OCI-LY1 (cell line): ENCODE measurements at regions not wholly inside any gene's neighbourhood (a gene's known extent, or its start where the extent isn't known, plus 50 kb on each side); places are given as distances from the start of the nearest gene placed in this dataset.

ENCODE experiments used
- H2AFZ ChIP-seq: fragments of 200-600 bp; sonication (generic), shearing (Covaris generic); 2 replicates; pipeline ENCODE4 v1.6.0; 2014; ENCODE audit warnings: antibody characterized with exemption, mild to moderate bottlenecking, low read length
- H3F3A ChIP-seq: fragments of 200-600 bp; sonication (generic), shearing (Covaris generic); 2 replicates; pipeline ENCODE4 v1.6.0; 2014; ENCODE audit warnings: mild to moderate bottlenecking, antibody characterized with exemption, low read length, moderate library complexity; ENCODE audit not compliant: insufficient read depth
- H3K27ac ChIP-seq: fragments of 200-600 bp; sonication (generic); 2 replicates; pipeline ENCODE4 v1.5.1; 2014; ENCODE audit warnings: low read length, mixed run types, mild to moderate bottlenecking, low read depth; ENCODE audit not compliant: poor library complexity, severe bottlenecking
- H3K27me3 ChIP-seq: fragments of 200-600 bp; sonication (generic); 2 replicates; pipeline ENCODE4 v1.6.0; 2014; ENCODE audit warnings: antibody characterized with exemption, mild to moderate bottlenecking, low read length, moderate library complexity; ENCODE audit not compliant: insufficient read depth
- H3K36me3 ChIP-seq: fragments of 200-600 bp; sonication (generic); 2 replicates; pipeline ENCODE4 v1.6.1; 2014; ENCODE audit warnings: mild to moderate bottlenecking, antibody characterized with exemption, low read length, moderate library complexity, mixed read lengths; ENCODE audit not compliant: insufficient read depth
- H3K4me1 ChIP-seq: fragments of 200-600 bp; sonication (generic); 2 replicates; pipeline ENCODE4 v1.5.1; 2014; ENCODE audit warnings: mild to moderate bottlenecking, low read length, moderate library complexity; ENCODE audit not compliant: insufficient read depth, severe bottlenecking
- H3K4me2 ChIP-seq: fragments of 200-600 bp; sonication (generic), shearing (Covaris generic); 2 replicates; pipeline ENCODE4 v1.6.1; 2014; ENCODE audit warnings: low read length
- H3K4me3 ChIP-seq: fragments of 200-600 bp; sonication (generic); 2 replicates; pipeline ENCODE4 v1.5.1; 2014; ENCODE audit warnings: low read length, low read depth, mild to moderate bottlenecking, mixed read lengths; ENCODE audit not compliant: poor library complexity, severe bottlenecking
- H3K79me2 ChIP-seq: fragments of 200-600 bp; shearing (Covaris generic); 2 replicates; pipeline ENCODE4 v1.6.1; 2016; ENCODE audit warnings: mixed run types, low read length, mixed read lengths; ENCODE audit not compliant: insufficient read depth
- H3K9ac ChIP-seq: fragments of 200-600 bp; sonication (generic), shearing (Covaris generic); 2 replicates; pipeline ENCODE4 v1.6.1; 2014; ENCODE audit warnings: mild to moderate bottlenecking, low read length, mixed read lengths
- H3K9me2 ChIP-seq: fragments of 200-600 bp; sonication (generic), shearing (Covaris generic); 2 replicates; pipeline ENCODE4 v1.6.1; 2014; ENCODE audit warnings: low read depth, mild to moderate bottlenecking, low read length, mixed read lengths
- H3K9me3 ChIP-seq: fragments of 200-600 bp; shearing (Covaris generic); 2 replicates; pipeline ENCODE4 v1.6.1; 2014; ENCODE audit warnings: low read length, mixed read lengths
- H4K20me1 ChIP-seq: fragments of 200-600 bp; sonication (generic), shearing (Covaris generic); 2 replicates; pipeline ENCODE4 v1.6.0; 2016; ENCODE audit warnings: mild to moderate bottlenecking, low read length; ENCODE audit not compliant: insufficient read depth
- CTCF ChIP-seq: fragments of 200-600 bp; sonication (generic), shearing (Covaris generic); IDR thresholded peaks from 2 replicates; pipeline ENCODE4 v1.5.1; 2017; ENCODE audit warnings: mild to moderate bottlenecking, antibody characterized with exemption, low read length, moderate library complexity, mixed read lengths
- EZH2 ChIP-seq: fragments of 200-600 bp; sonication (generic), shearing (Covaris generic); IDR thresholded peaks from 2 replicates; pipeline ENCODE4 v1.8.0; 2017; ENCODE audit warnings: borderline replicate concordance, mixed run types, mild to moderate bottlenecking, antibody characterized with exemption, low read length, moderate library complexity, mixed read lengths

DNA sequence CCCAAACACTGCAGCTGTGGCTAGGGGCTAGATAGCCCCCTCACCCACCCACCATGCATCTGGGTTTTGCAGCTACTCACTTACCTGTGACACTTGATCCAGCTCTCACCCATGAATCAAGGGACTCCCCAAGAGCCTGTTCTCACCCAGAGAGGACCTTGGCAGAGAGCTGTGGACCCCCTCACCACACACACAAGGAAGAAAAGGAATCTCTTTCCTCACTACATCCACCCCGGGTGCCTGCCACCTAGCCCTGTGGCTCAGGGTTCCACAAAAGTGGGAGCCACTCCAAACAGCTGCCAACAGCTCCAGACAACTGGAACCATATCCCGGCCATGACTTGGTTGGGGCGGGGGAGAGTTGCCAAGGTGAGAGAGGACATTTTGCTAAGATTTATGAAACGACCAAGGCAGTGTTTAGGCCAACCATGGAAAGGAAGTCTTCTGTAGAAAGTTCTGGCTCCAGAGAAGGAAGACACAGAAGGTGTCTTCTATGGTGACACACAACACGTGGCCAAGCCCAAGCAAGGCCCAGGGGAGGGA, 522.1 kb upstream of the RAB6C start:
- Histone ChIP-seq H3K9ac (no peak overlapping the region), H3K36me3 (no peaks in the 10 kb centered on the region), H3K27ac (no peak overlapping the region), H3K27me3 (no peaks in the 10 kb centered on the region), H2AFZ (no peak overlapping the region), H3K9me3 (no peaks in the 10 kb centered on the region), H4K20me1 (no peaks in the 10 kb centered on the region), H3K4me2 (no peak overlapping the region), H3K9me2 (no peaks in the 10 kb centered on the region), H3F3A (no peaks in the 10 kb centered on the region), H3K4me3 (no peak overlapping the region), H3K4me1 (no peaks in the 10 kb centered on the region), H3K79me2 (no peaks in the 10 kb centered on the region)
- TF ChIP-seq CTCF (no peak), EZH2 (no peak)

DNA sequence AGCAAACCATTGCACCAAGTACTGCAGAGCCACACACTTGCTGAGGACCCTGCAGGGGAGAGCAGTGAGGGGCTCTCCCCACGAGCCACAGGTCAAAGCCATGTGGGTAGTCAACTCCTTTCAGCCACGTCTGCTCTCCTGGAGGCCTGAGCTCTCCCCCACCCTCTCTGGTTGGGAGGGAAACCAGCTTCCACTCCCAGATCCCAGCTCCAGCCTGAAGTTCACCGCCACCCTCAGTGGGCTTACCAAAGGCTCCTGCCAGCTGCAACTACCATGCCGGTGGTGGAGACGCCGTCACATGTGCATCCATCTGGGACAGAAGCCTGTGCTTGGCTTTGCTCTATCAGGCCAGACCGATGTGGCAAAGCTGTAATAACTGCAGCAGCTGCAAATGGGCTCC, 521.5 kb upstream of the RAB6C start:
- no peaks in the 10 kb centered on the region for H3F3A ChIP-seq
- no peaks in the 10 kb centered on the region for H3K36me3 ChIP-seq
- no peaks in the 10 kb centered on the region for H4K20me1 ChIP-seq
- TF ChIP-seq EZH2 (no peak), CTCF (no peak)
- H3K4me2 ChIP-seq, result no peak overlapping the region
- no peaks in the 10 kb centered on the region for H3K4me1 ChIP-seq
- no peaks in the 10 kb centered on the region for H3K9me2 ChIP-seq
- H3K79me2 ChIP-seq, result no peaks in the 10 kb centered on the region
- H3K9me3 ChIP-seq, result no peaks in the 10 kb centered on the region
- H3K4me3 ChIP-seq, result no peak overlapping the region
- H3K27me3 ChIP-seq, result no peaks in the 10 kb centered on the region
- no peak overlapping the region for H3K9ac ChIP-seq
- H3K27ac ChIP-seq, result no peak overlapping the region
- no peak overlapping the region for H2AFZ ChIP-seq

DNA sequence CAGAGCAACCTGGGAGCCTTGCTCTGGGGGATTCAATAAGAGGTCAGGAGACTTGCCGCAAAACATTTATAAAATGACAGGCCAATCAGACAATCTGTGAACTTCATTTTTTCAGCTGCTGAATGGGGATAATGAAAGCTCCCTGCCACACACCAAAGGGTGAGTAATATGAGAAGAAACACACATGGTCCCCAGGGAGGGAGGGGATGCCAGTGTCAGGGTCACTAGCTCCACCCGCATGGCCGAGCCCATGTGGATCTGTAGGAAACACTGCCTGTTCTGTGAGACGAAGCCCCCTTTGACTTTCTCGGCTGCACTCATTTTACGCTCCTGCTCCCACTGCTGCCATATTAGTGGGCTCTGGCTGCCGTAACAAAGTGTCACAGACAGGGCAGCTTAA, 521.0 kb upstream of the RAB6C start:
- H3K4me2 ChIP-seq, result no peak overlapping the region
- H2AFZ ChIP-seq, result no peak overlapping the region
- no peaks in the 10 kb centered on the region for H3K9me2 ChIP-seq
- H3K9ac ChIP-seq, result no peak overlapping the region
- no peaks in the 10 kb centered on the region for H3K4me1 ChIP-seq
- H3K4me3 ChIP-seq, result no peak overlapping the region
- no peaks in the 10 kb centered on the region for H3K79me2 ChIP-seq
- no peak overlapping the region for H3K27ac ChIP-seq
- no peaks in the 10 kb centered on the region for H3F3A ChIP-seq
- H3K9me3 ChIP-seq, result no peaks in the 10 kb centered on the region
- no peaks in the 10 kb centered on the region for H3K36me3 ChIP-seq
- H4K20me1 ChIP-seq, result no peaks in the 10 kb centered on the region
- H3K27me3 ChIP-seq, result no peaks in the 10 kb centered on the region
- no peak for TF ChIP-seq CTCF
- TF ChIP-seq EZH2, result no peak
